HCT116 (cell line): ENCODE measurements at regions not wholly inside any gene's neighbourhood (a gene's known extent, or its start where the extent isn't known, plus 50 kb on each side); places are given as distances from the start of the nearest gene placed in this dataset.

ENCODE experiments used
- CTCF ChIP-seq, 3 experiments: fragments of 200-600 bp in 1 of 3; sonication (generic) in 1 of 3; IDR thresholded peaks in 2 of 3; conservative IDR thresholded peaks in 1 of 3; 2 replicates each; pipeline ENCODE4 v1.5.1; 2012 to 2017; ENCODE audit warnings: low read depth in 2 of 3, low read length in 2 of 3, antibody characterized with exemption in 1 of 3, borderline replicate concordance in 1 of 3, control low read depth in 1 of 3, mild to moderate bottlenecking in 1 of 3, mixed read lengths in 1 of 3, mixed run types in 1 of 3, moderate library complexity in 1 of 3; ENCODE audit not compliant: insufficient read depth in 1 of 3
- EZH2 ChIP-seq: fragments of 200-600 bp; sonication (generic); IDR thresholded peaks from 2 replicates; pipeline ENCODE4 v1.6.1; 2017; ENCODE audit warnings: antibody characterized with exemption, mixed run types
- MAX ChIP-seq: IDR thresholded peaks from 2 replicates; pipeline ENCODE4 v1.6.1; 2012
- POLR2A ChIP-seq: IDR thresholded peaks from 2 replicates; pipeline ENCODE4 v1.7.0; 2011; ENCODE audit warnings: borderline replicate concordance; ENCODE audit not compliant: insufficient read depth, insufficient read length; ENCODE audit errors: extremely low read depth
- RAD21 ChIP-seq: IDR thresholded peaks from 2 replicates; pipeline ENCODE4 v1.6.1; 2012; ENCODE audit warnings: low read depth, mild to moderate bottlenecking
- REST ChIP-seq: IDR thresholded peaks from 2 replicates; pipeline ENCODE4 v1.6.1; 2012; ENCODE audit warnings: low read depth
- TCF7L2 ChIP-seq: IDR thresholded peaks from 2 replicates; pipeline ENCODE4 v1.7.0; 2011; ENCODE audit warnings: borderline replicate concordance, inconsistent platforms; ENCODE audit not compliant: insufficient read depth, insufficient read length; ENCODE audit errors: extremely low read depth
- ZNF274 ChIP-seq: fragments of 200-500 bp; sonication (Bioruptor generic); IDR thresholded peaks from 2 replicates; pipeline ENCODE4 v1.6.1; 2014; ENCODE audit warnings: mild to moderate bottlenecking, low read depth, low read length, inconsistent platforms

GRCh38 chr7:149713731-149714068 is 59.7 kb downstream of the ZNF467 start:
- no peak for TF ChIP-seq MAX
- TF ChIP-seq REST: no peak
- TF ChIP-seq POLR2A: no peak
- TF ChIP-seq TCF7L2: no peak
- TF ChIP-seq CTCF (IDR thresholded peaks at IDR 0.05 in 2 of 3, conservative IDR thresholded peaks at IDR 0.05 in 1 of 3; ENCODE audit: borderline replicate concordance in 1 of 3, insufficient read depth in 1 of 3, low read depth in 2 of 3, low read length in 2 of 3): no peak
- no peak for TF ChIP-seq EZH2
- TF ChIP-seq RAD21: no peak
- TF ChIP-seq ZNF274: no peak
